HG03139 (cell line): ENCODE measurements at regions not wholly inside any gene's neighbourhood (a gene's known extent, or its start where the extent isn't known, plus 50 kb on each side); places are given as distances from the start of the nearest gene placed in this dataset.
"Not testable (repeated sequence)": the region's sequence is repeated elsewhere in the genome, so short reads cannot be mapped to it uniquely, and the experiment has no call there.

Experiments used
- ATAC-seq: cut with Tn5 transposase; IDR thresholded peaks from one replicate; pipeline ENCODE4 v1.9.1; 2021; ENCODE audit not compliant: unreplicated experiment

- ATAC-seq: peak; percentile 97
These were observed 59.1 kb downstream of the ZNF467 start for GRCh38 chr7:149714081-149714909.

DNA sequence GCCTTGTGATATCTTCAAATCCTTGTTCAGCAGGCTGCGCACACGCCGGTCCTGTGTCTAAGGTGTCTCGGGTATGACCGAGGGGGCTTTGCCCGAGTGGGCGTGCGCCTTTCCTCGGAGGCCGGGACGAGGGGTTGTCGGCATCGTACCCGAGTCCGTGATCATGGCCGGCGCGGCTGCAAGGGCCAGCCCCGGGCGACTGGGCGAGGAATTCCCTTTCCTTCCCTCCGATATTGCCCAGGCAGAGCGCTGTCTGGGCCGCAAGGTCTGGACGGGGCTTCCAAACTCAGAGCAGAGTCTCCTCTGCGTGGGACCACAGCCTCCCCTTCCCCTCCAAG is 59.7 kb downstream of the ZNF467 start:
- no peak for ATAC-seq

- no peak for ATAC-seq
These were observed 60.2 kb downstream of the ZNF467 start for GRCh38 chr7:149713061-149713730.

- ATAC-seq: no peak
These were observed 65.4 kb downstream of the ZNF467 start for GRCh38 chr7:149708026-149708425.

GRCh38 chr7:149707448-149707886 is 65.9 kb downstream of the ZNF467 start:
- ATAC-seq: no peak

DNA sequence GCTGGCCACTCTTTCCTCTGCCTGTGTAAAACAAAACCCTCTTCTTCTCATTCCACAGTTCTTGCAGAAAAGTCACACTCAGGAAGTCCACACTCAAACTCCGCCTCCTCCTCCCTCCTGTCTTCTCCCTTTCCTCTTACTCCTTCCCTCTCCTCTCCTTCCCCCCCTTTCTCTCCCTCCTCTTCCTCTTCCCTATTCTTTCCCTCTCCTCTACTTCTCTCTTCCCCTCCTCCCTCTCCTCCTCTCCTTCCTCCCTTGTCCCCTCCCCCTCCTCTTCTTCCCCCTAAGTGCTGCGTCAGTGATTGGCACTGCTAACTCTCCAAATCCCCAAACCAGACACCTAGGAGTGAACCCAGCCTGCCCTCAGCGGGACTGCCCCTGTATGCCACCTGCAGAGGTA is 67.0 kb downstream of the ZNF467 start:
- ATAC-seq: no peak

DNA sequence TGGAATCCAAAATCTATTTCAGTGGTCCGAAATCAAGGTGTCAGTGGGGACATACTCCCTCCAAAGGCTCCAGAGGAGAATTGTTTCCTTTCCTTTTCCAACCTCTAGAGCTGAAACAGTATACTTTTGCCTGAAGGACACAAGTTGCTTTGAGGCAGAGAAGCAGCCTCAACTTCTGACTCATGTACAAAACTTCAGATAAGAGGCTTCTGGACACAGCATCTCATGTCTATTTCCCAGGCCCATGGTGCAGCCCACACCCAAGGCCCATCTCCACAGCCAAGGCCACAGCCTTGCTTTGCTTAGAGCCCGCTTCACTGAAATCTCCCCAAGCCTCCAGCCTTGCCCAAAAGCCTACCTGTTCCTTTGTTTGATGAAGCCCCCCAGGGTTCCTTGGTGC is 68.9 kb downstream of the ZNF467 start:
- no peak for ATAC-seq

DNA sequence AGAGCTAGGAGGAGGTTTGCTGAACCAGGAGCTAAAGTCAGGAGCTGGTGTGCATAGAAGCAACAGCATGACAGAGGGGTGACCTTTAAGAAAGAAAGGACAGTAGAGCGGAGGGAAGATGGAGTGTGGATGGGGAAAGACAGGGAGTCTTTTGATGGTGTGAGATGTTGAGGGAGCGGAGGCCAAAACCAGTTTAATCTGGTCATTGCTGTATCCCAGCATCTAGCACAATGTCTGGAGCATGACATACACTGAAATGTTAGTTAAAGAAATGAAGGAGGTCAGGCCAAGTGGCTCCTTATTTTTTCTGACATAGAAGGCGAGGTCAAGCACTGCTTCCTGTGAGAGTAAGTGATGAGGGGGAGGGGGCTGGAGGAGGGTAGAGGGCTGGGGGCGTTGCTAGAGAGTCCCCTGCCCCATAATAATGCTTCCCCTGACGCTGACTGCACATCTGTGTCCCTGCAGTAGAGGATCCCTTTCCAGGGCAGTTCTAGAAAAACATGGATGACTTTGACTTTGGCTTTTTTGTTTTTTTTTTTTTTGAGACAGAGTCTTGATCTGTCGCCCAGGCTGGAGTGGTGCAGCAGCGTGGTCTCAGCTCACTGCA is 70.2 kb downstream of the ZNF467 start:
- no peak for ATAC-seq

DNA sequence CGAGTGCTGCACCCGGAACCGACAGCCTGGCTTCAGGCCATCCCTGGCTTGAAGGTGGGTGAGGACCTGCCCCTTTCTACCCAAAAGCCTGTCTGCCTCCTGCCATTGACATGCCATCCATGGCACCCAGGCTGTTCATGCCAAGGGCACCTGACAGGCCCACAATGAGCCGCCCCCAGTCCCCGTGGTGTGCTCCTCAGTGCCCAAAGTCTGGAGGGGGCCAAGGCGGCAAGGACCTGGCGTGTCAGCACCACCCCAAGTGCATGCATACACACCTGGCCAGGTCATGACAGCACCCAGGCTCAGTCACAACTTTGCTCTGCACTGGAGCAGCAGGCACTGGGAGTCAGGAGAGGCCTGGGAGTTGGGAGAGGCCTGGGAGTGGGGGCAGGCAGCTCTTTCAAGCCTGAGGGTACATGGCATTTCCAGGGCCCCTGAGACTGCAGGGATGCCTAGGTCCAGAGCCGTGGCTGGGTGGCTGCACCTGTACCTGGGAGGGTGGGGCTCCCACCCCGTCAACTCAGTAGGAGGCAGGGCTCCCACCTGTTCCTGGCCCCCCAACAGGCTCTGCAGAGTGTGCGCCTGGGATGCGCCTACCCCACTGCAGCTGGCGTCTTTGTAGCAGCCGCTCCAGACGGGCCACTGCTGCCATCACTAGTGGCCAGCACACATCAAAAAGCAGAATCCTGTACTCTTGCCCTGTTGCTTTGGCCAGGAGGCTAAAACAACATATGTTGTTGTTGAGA is 71.7 kb downstream of the ZNF467 start:
- ATAC-seq: no peak

- ATAC-seq: not testable (repeated sequence)
These were observed 75.6 kb downstream of the ZNF467 start for GRCh38 chr7:149697767-149698166.

DNA sequence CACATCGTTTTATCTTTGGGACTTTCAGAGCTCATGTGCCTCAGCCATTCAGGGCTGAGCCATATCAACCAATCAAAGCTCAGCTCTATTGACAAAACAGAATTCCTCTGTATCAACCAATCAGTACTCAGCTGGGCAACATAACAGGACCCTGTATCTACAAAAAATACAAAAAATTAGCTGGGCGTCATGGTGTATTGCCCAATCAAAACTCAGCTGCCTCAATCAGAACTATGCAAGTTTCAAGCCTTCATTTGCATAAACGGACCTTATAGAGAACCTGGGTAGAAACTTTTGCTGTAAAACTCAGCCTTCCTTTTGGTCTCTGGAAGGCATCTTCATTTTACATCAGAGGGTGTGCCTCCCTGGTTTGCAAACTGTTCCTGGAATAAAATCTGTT is 77.1 kb downstream of the ZNF467 start:
- ATAC-seq: no peak

DNA sequence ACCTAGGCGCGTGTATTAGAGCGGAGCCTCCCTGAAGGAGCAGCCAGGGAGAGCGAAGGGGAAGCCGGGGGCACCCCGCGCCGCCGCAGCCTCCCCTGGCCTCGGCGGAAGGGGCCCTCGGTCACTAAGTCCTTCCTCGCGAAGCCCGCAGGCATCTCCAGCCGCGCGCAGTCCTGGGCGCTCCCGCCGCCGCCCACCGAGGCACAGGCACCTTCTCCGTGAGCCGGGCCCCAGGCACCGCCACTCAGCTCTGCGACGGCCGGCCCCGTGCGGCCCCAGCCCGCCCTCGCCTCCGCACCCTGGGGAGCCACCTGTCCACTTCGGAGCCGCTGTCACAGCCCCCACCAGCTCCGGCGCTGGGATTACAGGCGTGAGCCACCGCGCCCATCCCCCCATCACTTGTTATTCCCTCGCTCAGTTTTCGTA is 80.8 kb downstream of the ZNF467 start:
- ATAC-seq: no peak

GRCh38 chr7:149692056-149692455 is 81.3 kb downstream of the ZNF467 start:
- no peak for ATAC-seq

- ATAC-seq: no peak
These were observed 82.5 kb downstream of the ZNF467 start for GRCh38 chr7:149690688-149691446.

- ATAC-seq: no peak
These were observed 84.1 kb downstream of the ZNF467 start for GRCh38 chr7:149689291-149689721.

- ATAC-seq: no peak
These were observed 84.6 kb downstream of the ZNF467 start for GRCh38 chr7:149688836-149689235.

DNA sequence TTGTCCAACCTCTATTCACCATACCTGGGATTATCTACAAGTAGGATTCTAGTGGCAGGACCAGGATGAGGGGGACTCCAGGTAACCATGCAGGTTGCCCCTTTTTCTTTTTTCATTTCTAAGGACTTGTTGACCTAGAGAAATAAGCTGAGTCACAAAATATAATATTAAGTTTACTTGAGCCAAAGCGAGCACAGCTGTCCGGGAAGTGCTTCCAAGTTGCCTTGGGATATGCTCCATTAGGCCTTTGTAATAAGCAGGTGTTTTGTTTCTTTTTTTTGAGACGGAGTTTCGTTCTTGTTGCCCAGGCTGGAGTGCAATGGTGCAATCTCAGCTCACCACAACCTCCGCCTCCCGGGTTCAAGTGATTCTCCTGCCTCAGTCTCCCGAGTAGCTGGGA is 85.6 kb downstream of the ZNF467 start:
- not testable (repeated sequence) for ATAC-seq

GRCh38 chr7:149686449-149686848 is 86.9 kb downstream of the ZNF467 start:
- ATAC-seq: no peak

- ATAC-seq: no peak
These were observed 87.4 kb downstream of the ZNF467 start for GRCh38 chr7:149686011-149686410.

GRCh38 chr7:149685455-149685854 is 87.9 kb downstream of the ZNF467 start:
- ATAC-seq: no peak

GRCh38 chr7:149683898-149684297 is 89.5 kb downstream of the ZNF467 start:
- no peak for ATAC-seq
